Natural killer cell (primary cell): ENCODE measurements at regions not wholly inside any gene's neighbourhood (a gene's known extent, or its start where the extent isn't known, plus 50 kb on each side); places are given as distances from the start of the nearest gene placed in this dataset.

Experiments used
- ATAC-seq, 3 donors: fragments of 150-1000 bp in 2 of 3; fragments of 200-7000 bp in 1 of 3; cut with Tn5 transposase; 1 replicate in 1 of 3; 2 replicates in 2 of 3; pipeline ENCODE4 v1.10.0; 2021; ENCODE audit warnings: mild to moderate bottlenecking in 2 of 3, moderate library complexity in 2 of 3
- DNase-seq, 2 donors: peaks; one replicate each; pipeline versions ENCODE4 v3.0.0 to v3.0.0-alpha.2; 2013 to 2021; ENCODE audit warnings: mixed read lengths in 1 of 2
- H3K27ac ChIP-seq: one replicate; pipeline ENCODE4 v1.5.1; 2013; ENCODE audit warnings: mild to moderate bottlenecking, low read length
- H3K27me3 ChIP-seq: one replicate; pipeline ENCODE4 v1.6.1; 2013; ENCODE audit warnings: low read length; ENCODE audit not compliant: control insufficient read depth, insufficient read depth
- H3K36me3 ChIP-seq: one replicate; pipeline ENCODE4 v1.6.1; 2013; ENCODE audit warnings: low read length; ENCODE audit not compliant: control insufficient read depth, insufficient read depth
- H3K4me1 ChIP-seq: one replicate; pipeline ENCODE4 v1.6.1; 2013; ENCODE audit warnings: low read length; ENCODE audit not compliant: control insufficient read depth, insufficient read depth
- H3K4me3 ChIP-seq: one replicate; pipeline ENCODE4 v1.5.1; 2013; ENCODE audit warnings: low read length
- H3K9me3 ChIP-seq: one replicate; pipeline ENCODE4 v1.6.1; 2013; ENCODE audit warnings: low read length; ENCODE audit not compliant: control insufficient read depth, insufficient read depth
- H3K27ac Mint-ChIP-seq, 2 donors: one replicate each; pipeline ENCODE4 v1.8.0; 2022; ENCODE audit warnings: mild to moderate bottlenecking in 2 of 2, mixed read lengths in 2 of 2, moderate library complexity in 1 of 2
- H3K27me3 Mint-ChIP-seq, 2 donors: one replicate each; pipeline ENCODE4 v1.8.0; 2022; ENCODE audit warnings: low read depth in 2 of 2, mixed read lengths in 2 of 2
- H3K36me3 Mint-ChIP-seq: one replicate; pipeline ENCODE4 v1.8.0; 2022; ENCODE audit warnings: mixed read lengths
- H3K4me1 Mint-ChIP-seq, 2 donors: one replicate each; pipeline ENCODE4 v1.8.0; 2022; ENCODE audit warnings: mixed read lengths in 2 of 2
- H3K4me3 Mint-ChIP-seq: one replicate; pipeline ENCODE4 v1.8.0; 2022; ENCODE audit warnings: mild to moderate bottlenecking, moderate library complexity, mixed read lengths
- H3K9me3 Mint-ChIP-seq, 2 donors: one replicate each; pipeline ENCODE4 v1.8.0; 2022; ENCODE audit warnings: mixed read lengths in 2 of 2
- CTCF ChIP-seq: fragments of 200-600 bp; IDR thresholded peaks from one replicate; pipeline ENCODE4 v1.8.0; 2022; ENCODE audit warnings: antibody characterized with exemption
- WGBS: methylation state at CpG from one replicate; pipeline ENCODE4 v1.1.7; 2013; ENCODE audit warnings: missing lambda C conversion rate; ENCODE audit not compliant: insufficient coverage; 5-methylcytosine and 5-hydroxymethylcytosine counted together
- intact Hi-C: fragments of 100-400 bp; cut with micrococcal nuclease; formaldehyde crosslinking; loops from one replicate; pipeline ENCODE4 v1.14.2; 2022

- H3K27ac Mint-ChIP-seq: no peak overlapping the region
These were observed 66.9 kb upstream of the CNOT2 start for GRCh38 chr12:70176290-70176689.

GRCh38 chr12:70177631-70178030 lies 65.6 kb upstream of the CNOT2 start:
- H3K27ac Mint-ChIP-seq: no peak overlapping the region
- no peak for TF ChIP-seq CTCF
- Histone ChIP-seq H3K4me3 (no peak overlapping the region), H3K27ac (no peak overlapping the region), H3K9me3 (no peaks in the 10 kb centered on the region), H3K36me3 (no peaks in the 10 kb centered on the region), H3K4me1 (no peaks in the 10 kb centered on the region), H3K27me3 (no peaks in the 10 kb centered on the region)
- DNase-seq: no peak
- no peak overlapping the region for H3K4me3 Mint-ChIP-seq
- no peaks in the 10 kb centered on the region for H3K36me3 Mint-ChIP-seq
- no peaks in the 10 kb centered on the region for H3K4me1 Mint-ChIP-seq
- no CpG with 5 or more reads among the region's 1 CpG for WGBS
- intact Hi-C loops: no loop called here
- ATAC-seq: no peak
- H3K9me3 Mint-ChIP-seq: peaks cover 0 to 3% of the 10 kb centered on the region in 2 donors
- H3K27me3 Mint-ChIP-seq: peaks cover 2 to 15% of the 10 kb centered on the region in 2 donors

More at GRCh38 chr12:70176290-70176689, 66.9 kb upstream of the CNOT2 start:
- ATAC-seq (no peak), DNase-seq (no peak)
- Mint-ChIP-seq H3K9me3 (peaks cover 0 to 3% of the 10 kb centered on the region in 2 donors), H3K27me3 (peaks cover 0 to 12% of the 10 kb centered on the region in 2 donors), H3K4me1 (no peaks in the 10 kb centered on the region), H3K4me3 (no peak overlapping the region), H3K36me3 (no peaks in the 10 kb centered on the region)
- TF ChIP-seq CTCF: no peak
- no peaks in the 10 kb centered on the region for H3K36me3 ChIP-seq
- no peak overlapping the region for H3K27ac ChIP-seq
- H3K4me3 ChIP-seq: no peak overlapping the region
- intact Hi-C loops: no loop called here
- H3K4me1 ChIP-seq: no peaks in the 10 kb centered on the region
- no peaks in the 10 kb centered on the region for H3K27me3 ChIP-seq
- no peaks in the 10 kb centered on the region for H3K9me3 ChIP-seq

GRCh38 chr12:70178038-70178437 lies 65.2 kb upstream of the CNOT2 start:
- no CpG with 5 or more reads among the region's 1 CpG for WGBS
- Mint-ChIP-seq H3K4me3 (no peak overlapping the region), H3K36me3 (no peaks in the 10 kb centered on the region), H3K27me3 (peaks cover 2 to 19% of the 10 kb centered on the region in 2 donors), H3K9me3 (peaks cover 0 to 3% of the 10 kb centered on the region in 2 donors), H3K27ac (no peak overlapping the region), H3K4me1 (no peaks in the 10 kb centered on the region)
- intact Hi-C loops: no loop called here
- H3K36me3 ChIP-seq: no peaks in the 10 kb centered on the region
- no peak for TF ChIP-seq CTCF
- H3K27ac ChIP-seq: no peak overlapping the region
- ATAC-seq (no peak), DNase-seq (no peak)
- no peaks in the 10 kb centered on the region for H3K27me3 ChIP-seq
- H3K9me3 ChIP-seq: no peaks in the 10 kb centered on the region
- H3K4me3 ChIP-seq: no peak overlapping the region
- H3K4me1 ChIP-seq: no peaks in the 10 kb centered on the region

GRCh38 chr12:70180130-70180529 lies 63.1 kb upstream of the CNOT2 start:
- Mint-ChIP-seq H3K4me1 (no peaks in the 10 kb centered on the region), H3K9me3 (peaks cover 0 to 3% of the 10 kb centered on the region in 2 donors), H3K27me3 (peaks cover 2 to 22% of the 10 kb centered on the region in 2 donors), H3K27ac (no peak overlapping the region), H3K36me3 (no peaks in the 10 kb centered on the region), H3K4me3 (no peak overlapping the region)
- no peaks in the 10 kb centered on the region for H3K4me1 ChIP-seq
- no peaks in the 10 kb centered on the region for H3K9me3 ChIP-seq
- DNase-seq (no peak), ATAC-seq (no peak)
- no peak overlapping the region for H3K4me3 ChIP-seq
- H3K27ac ChIP-seq: no peak overlapping the region
- no peak for TF ChIP-seq CTCF
- no peaks in the 10 kb centered on the region for H3K27me3 ChIP-seq
- intact Hi-C loops: no loop called here
- 81% methylated on average over 3 of the region's 3 CpGs for WGBS
- H3K36me3 ChIP-seq: no peaks in the 10 kb centered on the region
